BE2C (cell line): ENCODE measurements at regions not wholly inside any gene's neighbourhood (a gene's known extent, or its start where the extent isn't known, plus 50 kb on each side); places are given as distances from the start of the nearest gene placed in this dataset.

Experiments used
- DNase-seq: peaks from one replicate; pipeline ENCODE4 v3.0.0-alpha.2; 2020
- H3K27me3 ChIP-seq: fragments of 250-450 bp; sonication (Bioruptor Pico); 2 replicates; pipeline ENCODE4 v1.5.1; 2020; ENCODE audit warnings: mild to moderate bottlenecking
- H3K36me3 ChIP-seq: fragments of 250-450 bp; sonication (Bioruptor Pico); 2 replicates; pipeline ENCODE4 v1.5.1; 2020; ENCODE audit warnings: mild to moderate bottlenecking
- H3K4me1 ChIP-seq: fragments of 250-450 bp; sonication (Bioruptor Pico); 2 replicates; pipeline ENCODE4 v1.5.1; 2020
- H3K4me3 ChIP-seq: 2 replicates; pipeline ENCODE4 v1.5.1; 2011; ENCODE audit warnings: low read depth, low read length
- H3K9me3 ChIP-seq: fragments of 250-450 bp; sonication (Bioruptor Pico); 2 replicates; pipeline ENCODE4 v1.5.1; 2020
- CTCF ChIP-seq: IDR thresholded peaks from 2 replicates; pipeline ENCODE4 v1.5.1; 2012; ENCODE audit warnings: mild to moderate bottlenecking, low read depth, low read length

GRCh38 chr3:153618176-153618575 lies 456.1 kb downstream of the RAP2B start:
- no peaks in the 10 kb centered on the region for H3K27me3 ChIP-seq
- no peaks in the 10 kb centered on the region for H3K9me3 ChIP-seq
- TF ChIP-seq CTCF = no peak
- H3K4me3 ChIP-seq = no peak overlapping the region
- no peaks in the 10 kb centered on the region for H3K4me1 ChIP-seq
- no peaks in the 10 kb centered on the region for H3K36me3 ChIP-seq
- DNase-seq = no peak

DNA sequence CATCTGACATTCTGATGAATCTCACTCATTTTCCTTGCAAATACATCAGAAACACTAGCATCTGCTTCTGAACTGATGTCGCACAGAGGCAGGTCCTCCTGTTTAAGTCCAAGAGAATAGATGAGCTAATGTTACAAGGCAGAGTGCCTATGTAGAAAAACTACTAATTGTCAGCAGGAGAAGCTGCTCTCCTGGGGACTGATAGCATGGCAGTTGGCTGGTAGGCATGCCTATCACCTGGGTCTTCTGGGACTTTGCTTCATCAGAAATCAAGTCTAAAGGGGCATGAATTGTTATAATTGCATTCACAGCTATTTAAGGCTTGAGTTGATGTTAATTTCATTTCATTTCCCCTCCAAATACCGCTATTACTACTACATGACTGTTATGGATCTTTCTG lies 457.2 kb downstream of the RAP2B start:
- Histone ChIP-seq H3K9me3 (no peaks in the 10 kb centered on the region), H3K4me3 (no peak overlapping the region), H3K4me1 (no peaks in the 10 kb centered on the region), H3K27me3 (no peaks in the 10 kb centered on the region), H3K36me3 (no peaks in the 10 kb centered on the region)
- TF ChIP-seq CTCF = no peak
- no peak for DNase-seq

GRCh38 chr3:153621953-153622352 lies 459.9 kb downstream of the RAP2B start:
- no peak for DNase-seq
- TF ChIP-seq CTCF = no peak
- Histone ChIP-seq H3K4me1 (no peaks in the 10 kb centered on the region), H3K4me3 (no peak overlapping the region), H3K36me3 (no peaks in the 10 kb centered on the region), H3K9me3 (no peaks in the 10 kb centered on the region), H3K27me3 (no peaks in the 10 kb centered on the region)

DNA sequence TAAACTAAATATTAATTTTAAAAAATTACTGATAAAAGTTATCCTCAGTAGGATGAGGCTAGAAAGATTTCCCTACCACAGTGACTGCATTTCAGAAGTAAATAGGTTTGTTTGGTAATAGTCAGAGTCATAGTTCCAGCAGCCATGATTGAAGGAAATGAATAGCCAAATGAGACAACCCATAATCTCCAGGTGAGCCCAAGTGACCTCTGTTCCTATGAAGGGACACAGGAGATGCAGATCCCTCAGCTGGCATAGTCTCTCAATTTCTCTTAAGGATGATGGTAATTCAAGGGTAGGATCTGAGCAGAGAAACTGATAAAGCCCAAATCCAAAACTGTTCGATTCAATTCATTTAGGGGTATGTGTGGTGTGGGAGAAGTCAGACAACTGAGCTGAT lies 461.8 kb downstream of the RAP2B start:
- no peaks in the 10 kb centered on the region for H3K4me1 ChIP-seq
- no peak overlapping the region for H3K4me3 ChIP-seq
- DNase-seq = no peak

DNA sequence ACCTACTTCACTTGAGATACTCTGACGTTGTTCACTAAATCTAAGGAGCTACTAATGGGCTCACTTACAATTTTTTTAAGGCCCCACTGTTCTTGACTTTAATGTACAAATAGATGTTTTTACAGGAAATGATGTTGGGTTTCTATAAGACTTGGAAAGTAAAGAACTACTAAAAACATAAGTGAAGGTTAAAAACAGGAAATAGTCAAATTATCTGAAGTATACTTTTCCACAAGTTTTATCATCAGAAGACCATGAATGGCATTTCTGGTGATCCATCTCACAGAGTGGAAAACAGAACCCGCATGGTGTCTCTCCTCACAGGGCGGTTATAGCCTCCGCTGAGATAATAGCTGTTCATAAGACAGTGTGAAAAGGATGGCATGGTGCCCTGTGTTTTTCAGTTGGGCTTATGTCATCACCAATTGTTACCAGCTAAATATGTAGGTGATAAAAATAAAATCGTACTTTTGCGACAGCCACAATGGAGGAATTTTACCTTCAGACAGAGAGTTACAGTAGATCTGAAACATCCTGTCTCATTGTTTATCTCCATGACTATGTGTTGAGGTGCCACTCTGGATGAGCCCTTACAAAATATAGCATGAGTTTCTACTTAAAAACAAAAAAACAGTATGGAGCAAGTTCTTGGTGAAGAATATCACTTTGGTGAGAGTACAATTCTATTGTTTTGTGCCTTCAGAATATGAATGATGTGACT lies 462.4 kb downstream of the RAP2B start:
- H3K4me1 ChIP-seq = no peaks in the 10 kb centered on the region

More for the DNA sequence above, 461.8 kb downstream of the RAP2B start:
- no peaks in the 10 kb centered on the region for H3K9me3 ChIP-seq
- no peak for TF ChIP-seq CTCF
- no peaks in the 10 kb centered on the region for H3K36me3 ChIP-seq
- H3K27me3 ChIP-seq = no peaks in the 10 kb centered on the region

More for the DNA sequence above, 462.4 kb downstream of the RAP2B start:
- Histone ChIP-seq H3K9me3 (no peaks in the 10 kb centered on the region), H3K36me3 (no peaks in the 10 kb centered on the region), H3K27me3 (no peaks in the 10 kb centered on the region), H3K4me3 (no peak overlapping the region)
- no peak for DNase-seq
- TF ChIP-seq CTCF = no peak
